Activated CD8-positive, alpha-beta T cell treated with anti-CD3 and anti-CD28 coated beads for 36 hours (primary cell): ENCODE measurements at regions not wholly inside any gene's neighbourhood (a gene's known extent, or its start where the extent isn't known, plus 50 kb on each side); places are given as distances from the start of the nearest gene placed in this dataset.

Experiments used
- ATAC-seq: fragments of 200-7000 bp; cut with Tn5 transposase; one replicate; pipeline ENCODE4 v1.10.0; 2021; ENCODE audit warnings: mild to moderate bottlenecking, moderate library complexity
- CTCF ChIA-PET: fragments of 350-600 bp; sonication (Branson Sonifier 250); formaldehyde crosslinking; loops from one replicate; lab custom pipeline; 2021; ENCODE audit warnings: antibody characterized with exemption; lab: Charles Lee
- POLR2A ChIA-PET: fragments of 350-600 bp; sonication (Branson Sonifier 250); formaldehyde crosslinking; loops from one replicate; lab custom pipeline; 2021; ENCODE audit warnings: antibody characterized with exemption; lab: Charles Lee
- DNase-seq: peaks from one replicate; pipeline ENCODE4 v3.0.0-alpha.2; 2020
- H3K27ac Mint-ChIP-seq: one replicate; pipeline ENCODE4 v1.8.0; 2021; ENCODE audit warnings: mild to moderate bottlenecking, mixed read lengths
- H3K27me3 Mint-ChIP-seq: one replicate; pipeline ENCODE4 v1.8.0; 2021; ENCODE audit warnings: mixed read lengths
- H3K36me3 Mint-ChIP-seq: one replicate; pipeline ENCODE4 v1.8.0; 2021; ENCODE audit warnings: low read depth, mixed read lengths
- H3K4me1 Mint-ChIP-seq: one replicate; pipeline ENCODE4 v1.8.0; 2021; ENCODE audit warnings: low read depth, mixed read lengths
- H3K4me3 Mint-ChIP-seq: one replicate; pipeline ENCODE4 v1.8.0; 2021; ENCODE audit warnings: mild to moderate bottlenecking, moderate library complexity, mixed read lengths
- H3K9me3 Mint-ChIP-seq: one replicate; pipeline ENCODE4 v1.8.0; 2021; ENCODE audit warnings: mixed read lengths
- intact Hi-C: fragments of 100-400 bp; cut with micrococcal nuclease; formaldehyde crosslinking; loops from one replicate; pipeline ENCODE4 v1.10.0; 2022
- TF ChIP-seq, protein P1 (sequence below): fragments of 200-600 bp; IDR thresholded peaks from one replicate; pipeline ENCODE4 v1.8.0; 2022; ENCODE audit warnings: antibody characterized with exemption, mild to moderate bottlenecking

DNA sequence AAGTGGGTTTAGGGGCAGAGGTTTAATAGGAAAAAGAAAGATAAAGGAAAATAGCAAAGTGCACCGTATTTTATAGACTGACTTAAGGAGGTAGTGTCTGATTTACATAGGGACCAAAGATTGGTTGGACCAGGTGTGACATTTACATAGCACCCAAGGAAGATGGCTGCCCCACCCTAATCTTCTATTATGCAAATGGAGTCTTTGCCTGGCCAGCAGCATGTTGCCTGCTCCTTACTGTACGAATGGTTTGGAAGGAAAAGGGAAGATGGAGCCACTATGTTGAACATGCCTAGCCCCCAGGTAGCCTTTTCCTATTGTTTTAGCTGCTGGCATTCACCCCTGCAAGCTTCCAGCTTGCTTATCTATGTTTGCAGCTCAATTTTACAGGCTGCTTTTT is 146.2 kb upstream of the PDE5A start:
- H3K27ac Mint-ChIP-seq = no peak overlapping the region
- intact Hi-C loops = no loop called here
- POLR2A ChIA-PET = no interaction called here
- H3K9me3 Mint-ChIP-seq = no peaks in the 10 kb centered on the region
- CTCF ChIA-PET = no interaction called here
- no peak overlapping the region for H3K4me3 Mint-ChIP-seq
- no peak for ATAC-seq
- no peaks in the 10 kb centered on the region for H3K27me3 Mint-ChIP-seq
- DNase-seq = no peak
- H3K36me3 Mint-ChIP-seq = no peaks in the 10 kb centered on the region
- no peaks in the 10 kb centered on the region for H3K4me1 Mint-ChIP-seq
- TF ChIP-seq, protein P1, sequence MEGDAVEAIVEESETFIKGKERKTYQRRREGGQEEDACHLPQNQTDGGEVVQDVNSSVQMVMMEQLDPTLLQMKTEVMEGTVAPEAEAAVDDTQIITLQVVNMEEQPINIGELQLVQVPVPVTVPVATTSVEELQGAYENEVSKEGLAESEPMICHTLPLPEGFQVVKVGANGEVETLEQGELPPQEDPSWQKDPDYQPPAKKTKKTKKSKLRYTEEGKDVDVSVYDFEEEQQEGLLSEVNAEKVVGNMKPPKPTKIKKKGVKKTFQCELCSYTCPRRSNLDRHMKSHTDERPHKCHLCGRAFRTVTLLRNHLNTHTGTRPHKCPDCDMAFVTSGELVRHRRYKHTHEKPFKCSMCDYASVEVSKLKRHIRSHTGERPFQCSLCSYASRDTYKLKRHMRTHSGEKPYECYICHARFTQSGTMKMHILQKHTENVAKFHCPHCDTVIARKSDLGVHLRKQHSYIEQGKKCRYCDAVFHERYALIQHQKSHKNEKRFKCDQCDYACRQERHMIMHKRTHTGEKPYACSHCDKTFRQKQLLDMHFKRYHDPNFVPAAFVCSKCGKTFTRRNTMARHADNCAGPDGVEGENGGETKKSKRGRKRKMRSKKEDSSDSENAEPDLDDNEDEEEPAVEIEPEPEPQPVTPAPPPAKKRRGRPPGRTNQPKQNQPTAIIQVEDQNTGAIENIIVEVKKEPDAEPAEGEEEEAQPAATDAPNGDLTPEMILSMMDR = no peak

DNA sequence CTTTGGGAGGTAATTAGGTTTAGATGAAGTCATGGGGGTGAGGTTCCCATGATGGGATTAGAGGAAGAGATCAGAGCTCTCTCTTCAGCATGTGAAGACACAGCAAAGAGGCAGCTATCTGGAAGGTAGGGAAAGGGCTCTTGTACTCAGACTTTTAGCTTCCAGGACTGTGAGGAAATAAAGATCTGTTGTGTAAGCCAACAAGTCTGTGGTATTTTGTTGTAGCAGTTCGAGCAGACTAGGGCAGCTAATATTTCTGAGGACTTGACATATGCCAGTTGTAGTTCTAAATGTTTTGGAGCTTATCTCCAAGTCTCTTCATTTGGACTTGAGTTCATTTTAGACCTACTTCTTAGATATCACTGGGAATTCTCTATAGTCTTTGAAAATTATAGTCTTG is 137.3 kb upstream of the PDE5A start:
- H3K27me3 Mint-ChIP-seq = no peaks in the 10 kb centered on the region
- no peaks in the 10 kb centered on the region for H3K9me3 Mint-ChIP-seq
- H3K36me3 Mint-ChIP-seq = no peaks in the 10 kb centered on the region
- DNase-seq (no peak), ATAC-seq (no peak)
- CTCF ChIA-PET = no interaction called here
- TF ChIP-seq, protein P1 = no peak
- H3K27ac Mint-ChIP-seq = no peak overlapping the region
- POLR2A ChIA-PET = no interaction called here
- no peak overlapping the region for H3K4me3 Mint-ChIP-seq
- intact Hi-C loops = no loop called here
- H3K4me1 Mint-ChIP-seq = no peaks in the 10 kb centered on the region

DNA sequence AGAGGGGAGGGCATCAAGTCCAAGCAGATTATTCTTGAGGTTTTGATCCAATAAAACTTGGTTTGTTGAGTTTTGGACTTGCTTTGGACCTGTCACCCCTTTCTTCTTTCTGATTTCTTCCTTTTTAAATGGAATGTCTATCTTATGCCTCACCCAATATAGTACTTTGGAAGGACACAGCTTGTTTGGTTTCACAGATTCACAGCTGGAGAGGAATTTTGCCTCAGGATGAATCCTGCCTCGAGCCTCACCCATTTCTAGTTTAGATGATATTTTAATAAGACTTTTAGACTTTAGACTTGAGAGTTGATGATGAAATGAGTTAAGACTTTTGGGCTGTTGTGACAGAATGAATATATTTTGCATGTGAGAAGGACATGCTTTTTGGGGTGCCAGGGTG is 136.9 kb upstream of the PDE5A start:
- no peak for ATAC-seq
- DNase-seq = no peak
- TF ChIP-seq, protein P1 = no peak
- Mint-ChIP-seq H3K4me1 (no peaks in the 10 kb centered on the region), H3K27ac (no peak overlapping the region), H3K9me3 (no peaks in the 10 kb centered on the region), H3K27me3 (no peaks in the 10 kb centered on the region), H3K4me3 (no peak overlapping the region), H3K36me3 (no peaks in the 10 kb centered on the region)
- ChIA-PET POLR2A (no interaction called here), CTCF (no interaction called here)
- intact Hi-C loops = no loop called here

DNA sequence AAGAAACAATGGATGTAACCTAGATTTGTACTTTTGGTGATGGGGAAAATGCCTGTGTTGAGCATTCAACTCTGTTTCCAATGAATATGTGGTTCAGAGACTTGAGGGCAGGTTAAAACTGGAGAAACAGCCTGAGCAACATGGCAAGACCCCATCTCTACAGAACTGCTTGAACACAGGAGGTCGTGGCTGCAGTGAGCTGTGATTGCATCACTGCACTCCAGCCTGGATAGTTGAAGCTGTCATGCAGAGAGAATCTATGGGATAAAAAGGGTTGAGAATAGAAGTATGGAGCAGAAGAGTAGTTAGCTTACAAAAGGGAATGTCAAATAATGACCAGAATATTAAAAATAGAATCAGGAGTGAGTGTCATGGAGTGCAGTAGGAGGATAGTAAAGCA is 134.8 kb upstream of the PDE5A start:
- Mint-ChIP-seq H3K9me3 (no peaks in the 10 kb centered on the region), H3K27me3 (peaks cover 3% of the 10 kb centered on the region), H3K27ac (no peak overlapping the region), H3K36me3 (no peaks in the 10 kb centered on the region), H3K4me3 (no peak overlapping the region), H3K4me1 (no peaks in the 10 kb centered on the region)
- DNase-seq = no peak
- ChIA-PET CTCF (no interaction called here), POLR2A (no interaction called here)
- intact Hi-C loops = no loop called here
- ATAC-seq = no peak
- TF ChIP-seq, protein P1 = no peak

DNA sequence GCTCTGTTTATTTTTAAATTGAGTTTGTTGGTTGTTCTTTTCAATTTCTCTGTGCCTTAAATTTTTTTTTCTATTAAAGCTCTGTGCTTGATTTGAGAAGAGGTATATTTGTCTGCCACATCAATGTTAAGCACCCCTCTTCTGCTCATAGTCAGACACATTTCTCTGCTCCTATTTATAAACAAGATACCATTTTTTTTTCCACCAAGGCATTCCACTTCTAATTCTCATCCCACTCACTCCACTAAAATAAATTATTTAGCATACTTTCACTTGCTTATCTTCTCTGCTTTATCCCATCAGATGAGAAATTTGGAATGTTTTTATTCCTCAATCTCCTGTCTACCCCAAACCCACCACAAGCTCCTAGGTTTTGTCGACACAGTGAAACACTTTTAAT is 127.0 kb upstream of the PDE5A start:
- H3K9me3 Mint-ChIP-seq = no peaks in the 10 kb centered on the region
- H3K4me1 Mint-ChIP-seq = no peaks in the 10 kb centered on the region
- H3K27me3 Mint-ChIP-seq = peaks cover 3% of the 10 kb centered on the region
- H3K27ac Mint-ChIP-seq = no peak overlapping the region
- ChIA-PET CTCF (interaction anchor here (0.7 kb wide), 1 partner anchor 455 kb away, joined by 3 read pairs; a partner anchor contains a TSS), POLR2A (no interaction called here)
- ATAC-seq (no peak), DNase-seq (no peak)
- intact Hi-C loops = no loop called here
- TF ChIP-seq, protein P1 = no peak
- H3K4me3 Mint-ChIP-seq = no peak overlapping the region
- H3K36me3 Mint-ChIP-seq = no peaks in the 10 kb centered on the region
